NCI-H2227 treated with DMSO at 0.1 percent for 48 hours (cell line): ENCODE measurements at regions not wholly inside any gene's neighbourhood (a gene's known extent, or its start where the extent isn't known, plus 50 kb on each side); places are given as distances from the start of the nearest gene placed in this dataset.

Source experiments
- DNase-seq: peaks from one replicate; lab custom pipeline; 2025; lab: John Stamatoyannopoulos, UW

- no peak for DNase-seq
These were observed 121.7 kb upstream of the COL1A2 start for GRCh38 chr7:94272821-94273583.

- no peak for DNase-seq
These were observed 119.9 kb upstream of the COL1A2 start for GRCh38 chr7:94274828-94275227.

DNA sequence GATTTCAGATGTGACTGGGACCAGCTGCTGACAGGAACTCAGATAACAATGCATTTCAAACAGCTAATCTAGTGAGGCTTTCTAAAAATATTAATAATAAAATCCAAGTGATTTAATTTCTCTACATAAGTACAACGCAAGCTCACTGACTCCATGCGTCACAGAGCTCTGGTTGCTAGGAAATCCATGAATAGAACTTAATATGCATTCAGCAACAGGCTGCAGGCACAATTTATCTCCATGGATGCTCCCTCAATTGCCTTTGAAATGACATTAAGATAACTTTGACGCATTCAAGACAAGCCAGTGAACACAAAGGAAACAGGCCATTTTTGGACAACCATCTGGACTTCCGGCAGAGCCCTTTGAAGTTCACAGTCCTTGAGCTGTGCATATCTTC, 118.7 kb upstream of the COL1A2 start:
- no peak for DNase-seq

DNA sequence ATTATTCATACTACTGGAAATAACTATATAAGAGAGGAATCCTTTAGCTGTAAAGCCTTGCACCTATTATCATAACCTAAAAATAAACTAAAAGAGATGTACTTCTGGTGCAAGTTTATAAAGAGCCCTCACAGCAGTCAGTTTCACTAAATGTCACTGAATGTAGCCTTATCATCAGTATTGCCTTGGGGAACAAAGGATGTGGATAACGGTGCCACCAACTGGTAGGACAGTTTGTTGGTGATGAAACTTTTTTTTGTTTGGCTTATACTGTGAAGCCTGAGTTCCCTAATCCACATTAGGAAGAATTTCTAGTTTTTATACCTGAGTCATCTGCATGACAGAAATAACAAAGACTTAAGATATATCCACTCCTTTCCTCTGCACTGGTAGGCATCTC, 117.9 kb upstream of the COL1A2 start:
- peak; percentile 54 for DNase-seq

DNA sequence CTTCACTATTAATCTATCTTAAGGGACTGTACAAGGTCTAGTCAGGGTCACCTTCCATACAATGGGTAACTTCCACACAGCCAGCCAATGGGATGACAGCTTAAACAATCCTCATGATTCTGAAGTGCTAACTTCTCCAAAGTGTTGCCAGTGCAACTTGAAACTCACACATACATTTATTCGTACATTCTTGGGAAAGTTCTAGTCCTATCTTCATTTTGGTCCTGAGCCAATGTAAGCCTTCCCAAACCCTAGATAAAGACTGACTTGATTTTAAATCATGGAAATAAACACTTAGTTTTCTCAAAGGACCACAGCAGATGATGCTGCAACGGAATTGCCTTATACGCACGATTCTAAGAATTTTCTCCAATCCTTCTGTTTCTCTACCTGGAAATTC, 117.5 kb upstream of the COL1A2 start:
- DNase-seq = no peak

GRCh38 chr7:94280851-94281250, 113.8 kb upstream of the COL1A2 start:
- no peak for DNase-seq

- DNase-seq = no peak
These were observed 110.6 kb upstream of the COL1A2 start for GRCh38 chr7:94284104-94284503.

GRCh38 chr7:94286111-94286510, 108.6 kb upstream of the COL1A2 start:
- no peak for DNase-seq

- DNase-seq = no peak
These were observed 106.6 kb upstream of the COL1A2 start for GRCh38 chr7:94288096-94288495.

- DNase-seq = peak; percentile 86
These were observed 105.6 kb upstream of the COL1A2 start for GRCh38 chr7:94289071-94289470.

GRCh38 chr7:94294471-94295131, 100.1 kb upstream of the COL1A2 start:
- peak; percentile 57 for DNase-seq

DNA sequence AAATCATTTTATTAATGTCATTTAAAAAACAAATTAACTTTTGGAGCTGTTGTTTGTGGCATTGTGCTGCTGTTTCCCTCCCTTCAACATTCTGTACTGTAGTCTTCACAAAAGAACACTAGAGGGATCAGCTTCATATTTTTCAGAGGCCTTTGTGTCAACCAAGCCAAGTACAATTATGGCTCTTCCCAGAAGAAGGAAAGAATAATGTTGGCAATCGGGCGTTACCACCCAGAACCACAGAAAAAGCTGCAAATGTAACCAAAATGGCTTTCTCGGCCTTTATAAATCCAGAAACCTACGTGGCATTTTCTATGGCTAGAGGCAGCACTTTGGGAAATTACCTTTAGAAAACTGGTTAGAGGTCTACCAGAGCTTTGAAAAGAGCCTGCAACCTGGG, 98.8 kb upstream of the COL1A2 start:
- peak; percentile 91 for DNase-seq

GRCh38 chr7:94296881-94297280, 97.8 kb upstream of the COL1A2 start:
- no peak for DNase-seq

DNA sequence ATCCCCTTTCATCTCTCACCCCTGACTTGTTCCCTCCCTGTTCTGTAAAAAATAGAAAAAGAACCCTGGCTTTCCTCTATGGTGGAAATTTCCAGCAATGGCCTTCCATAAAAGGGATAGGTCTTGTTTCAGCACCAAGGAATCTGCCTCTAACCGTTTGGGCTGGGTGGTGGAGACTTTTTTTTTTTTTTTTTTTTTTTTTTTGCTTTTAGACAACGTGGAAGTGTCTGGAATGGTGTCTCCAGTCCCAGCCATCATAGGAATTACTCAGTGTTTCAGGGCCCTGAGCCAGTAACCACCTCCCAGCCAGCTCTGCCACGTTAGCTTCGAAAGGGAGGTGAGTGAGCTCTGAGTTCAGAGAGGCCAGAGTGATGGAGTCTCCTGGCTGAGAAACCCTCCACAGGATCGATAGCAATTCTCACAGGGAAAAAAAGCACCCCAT, 97.3 kb upstream of the COL1A2 start:
- no peak for DNase-seq

DNA sequence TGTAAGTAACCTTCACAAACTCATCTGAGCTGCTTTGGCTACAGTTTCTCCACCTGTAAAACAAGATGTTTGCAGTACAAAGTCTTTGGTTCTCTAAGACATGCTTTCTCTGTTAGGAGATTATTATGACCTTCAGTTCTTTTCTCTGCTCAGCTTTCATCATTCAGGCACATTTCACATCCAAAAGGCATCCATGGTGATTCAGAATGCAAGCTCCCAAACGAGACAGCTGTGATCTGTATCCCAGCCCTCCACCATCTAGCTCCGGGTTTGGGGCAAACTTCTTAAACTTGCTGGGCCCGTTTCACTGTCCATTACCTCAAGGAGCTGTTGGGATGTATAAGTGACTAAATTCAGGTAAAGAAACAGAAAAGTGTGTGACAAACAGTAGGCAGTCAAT, 95.8 kb upstream of the COL1A2 start:
- DNase-seq = no peak

DNA sequence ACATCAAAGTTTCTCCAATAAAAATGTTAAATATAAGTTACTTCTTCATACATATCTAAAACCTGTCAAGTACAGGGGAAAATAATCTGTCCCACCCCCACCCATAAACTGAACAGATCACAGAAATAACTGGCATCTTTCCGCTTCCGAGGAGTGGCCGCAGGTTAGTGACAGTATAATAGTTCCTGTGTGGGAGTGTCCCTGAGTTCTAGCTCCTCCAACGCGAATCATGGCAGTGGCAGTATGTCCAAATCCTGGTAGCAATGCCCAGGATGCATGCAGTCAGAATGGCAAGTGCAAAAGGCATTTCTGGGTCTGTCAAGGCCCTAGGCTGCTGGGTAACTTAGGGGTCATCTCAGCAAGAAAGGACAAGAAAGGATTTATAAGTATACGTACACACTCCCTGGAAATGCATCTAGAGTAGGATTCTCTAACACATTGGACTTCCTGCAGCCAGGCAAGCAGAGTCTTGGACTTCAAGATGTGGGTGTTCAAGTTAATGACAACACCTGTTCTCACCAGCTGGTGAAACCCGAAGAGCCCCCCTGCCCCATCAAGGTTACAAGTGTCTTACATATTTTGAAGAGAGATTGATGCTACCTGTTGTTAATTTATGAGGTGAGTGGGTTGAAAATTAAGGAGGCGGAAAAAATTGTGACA, 94.4 kb upstream of the COL1A2 start:
- DNase-seq = no peak

DNA sequence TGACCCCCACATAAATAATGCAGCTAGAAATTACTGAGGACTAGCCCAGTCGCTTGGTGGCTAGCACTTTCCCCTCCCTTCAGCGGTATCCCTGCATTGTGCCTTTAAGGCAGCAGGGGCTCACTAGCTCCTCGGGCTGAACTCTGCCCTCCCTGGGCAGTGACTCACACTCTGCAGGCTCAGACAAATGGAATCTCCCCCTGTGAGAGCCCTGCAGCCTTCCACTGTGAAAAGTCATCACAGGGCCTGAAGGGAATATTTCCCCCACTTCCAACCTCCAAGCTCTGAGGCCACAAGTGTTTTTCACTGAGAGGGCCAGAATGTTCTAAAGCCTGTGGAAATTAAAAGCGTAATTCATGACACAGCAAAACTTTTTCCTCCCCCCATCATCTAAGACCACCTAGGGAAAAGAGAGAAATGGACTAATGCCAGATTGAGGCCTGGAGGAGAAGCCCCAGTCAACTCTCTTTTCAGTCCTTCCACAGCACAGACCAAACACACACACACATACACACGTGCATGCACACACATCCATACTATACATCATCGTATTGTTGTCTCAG, 93.6 kb upstream of the COL1A2 start:
- peak; percentile 56 for DNase-seq

DNA sequence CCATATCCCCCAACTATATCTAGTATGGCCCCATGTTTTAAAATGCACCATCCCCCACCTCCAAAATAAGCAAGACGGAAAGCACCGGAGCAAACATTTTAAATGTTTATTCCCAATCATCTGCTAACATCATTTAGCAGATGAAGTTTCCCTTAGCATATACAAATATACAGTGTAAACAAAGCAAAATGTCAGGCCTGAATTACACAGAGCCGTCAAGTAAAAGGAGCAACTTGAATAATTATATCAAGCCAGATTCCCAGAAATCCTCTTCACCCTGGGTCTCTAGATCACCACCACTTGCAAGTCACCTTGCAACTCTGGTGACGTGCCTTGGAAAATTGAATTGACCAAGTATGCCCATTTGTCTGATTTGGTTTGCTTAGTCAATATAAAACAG, 91.6 kb upstream of the COL1A2 start:
- DNase-seq = no peak

- peak; percentile 51 for DNase-seq
These were observed 91.0 kb upstream of the COL1A2 start for GRCh38 chr7:94303695-94304094.

DNA sequence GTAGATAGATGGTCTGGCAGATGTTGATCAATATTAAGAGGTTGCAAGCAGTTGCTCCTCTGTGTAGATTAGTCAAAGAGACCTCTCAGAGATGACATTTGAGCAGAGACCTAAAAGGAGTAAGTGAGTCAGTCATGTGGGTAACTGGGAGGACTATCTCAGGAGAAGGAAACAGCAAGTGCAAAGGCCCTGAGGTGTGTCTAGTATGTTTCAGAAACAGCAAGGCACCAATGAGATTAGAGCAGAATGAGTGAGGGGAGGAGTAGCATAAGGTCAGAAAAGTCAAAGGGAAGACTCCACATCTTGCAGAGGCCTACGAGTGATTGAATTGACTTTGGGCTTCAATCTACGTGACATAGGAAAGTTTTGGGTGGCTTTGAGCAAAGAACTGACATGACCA, 89.8 kb upstream of the COL1A2 start:
- DNase-seq = no peak

DNA sequence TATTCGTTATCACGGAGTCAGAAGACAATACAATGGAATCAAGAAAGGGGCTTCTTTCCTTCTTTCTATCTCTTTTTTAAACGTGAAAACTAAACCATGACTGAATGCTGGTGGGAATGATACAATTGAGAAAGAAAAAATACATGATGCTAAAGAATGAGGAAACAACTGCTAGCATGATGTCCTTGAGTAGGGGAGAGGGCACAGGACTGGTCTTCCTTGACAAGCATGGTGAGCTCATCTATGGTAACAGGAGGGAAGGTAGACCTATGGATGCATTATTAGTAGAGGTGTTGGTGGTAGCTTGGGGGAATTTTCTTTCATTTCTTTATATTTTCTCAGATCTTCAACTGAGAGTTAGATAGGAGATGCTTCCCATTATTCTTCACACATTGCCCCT, 88.9 kb upstream of the COL1A2 start:
- DNase-seq = no peak

GRCh38 chr7:94307399-94308048, 87.2 kb upstream of the COL1A2 start:
- no peak for DNase-seq
